Dermis blood vessel endothelial cell (primary cell): ENCODE measurements at regions not wholly inside any gene's neighbourhood (a gene's known extent, or its start where the extent isn't known, plus 50 kb on each side); places are given as distances from the start of the nearest gene placed in this dataset.

Experiments used
- DNase-seq: peaks from one replicate; pipeline ENCODE4 v3.0.0; 2010

DNA sequence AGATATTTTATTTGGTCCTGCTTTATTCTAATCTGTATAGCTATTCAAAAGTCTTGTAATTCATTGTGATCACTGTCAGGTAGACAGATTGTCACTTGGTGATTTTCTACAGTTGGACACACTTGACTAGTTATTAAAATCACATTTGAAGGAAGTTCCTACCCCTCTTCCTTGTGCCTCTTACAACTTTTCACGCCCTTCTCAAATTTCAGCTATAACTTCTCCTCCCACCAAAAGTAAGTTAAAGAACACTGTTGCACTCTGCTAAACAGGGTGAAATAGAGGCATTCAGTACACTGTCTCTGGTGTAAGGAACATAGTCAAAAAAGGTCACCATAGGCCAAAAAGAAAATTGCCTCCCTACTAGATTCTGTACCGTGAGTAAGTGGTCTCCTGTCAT lies 142.1 kb upstream of the POU5F2 start:
- no peak for DNase-seq

DNA sequence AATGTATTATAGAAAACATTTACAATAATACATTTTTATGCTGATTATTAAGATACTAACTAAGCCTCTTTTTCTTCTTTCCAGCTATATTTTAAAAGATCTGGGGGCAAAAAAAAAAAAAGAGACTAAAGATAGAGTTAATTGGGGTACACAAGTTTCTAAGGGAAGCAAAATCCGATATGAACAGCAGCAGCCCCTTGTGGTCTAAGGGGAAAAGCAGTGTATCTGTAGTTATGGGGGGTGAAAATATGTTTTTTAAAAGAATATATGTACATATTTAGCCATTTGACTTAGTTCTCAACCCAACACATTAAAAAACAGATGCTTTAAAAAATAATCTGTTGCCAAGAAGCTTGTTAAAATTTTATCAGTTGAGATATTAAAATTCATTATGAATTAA lies 134.3 kb upstream of the POU5F2 start:
- no peak for DNase-seq

DNA sequence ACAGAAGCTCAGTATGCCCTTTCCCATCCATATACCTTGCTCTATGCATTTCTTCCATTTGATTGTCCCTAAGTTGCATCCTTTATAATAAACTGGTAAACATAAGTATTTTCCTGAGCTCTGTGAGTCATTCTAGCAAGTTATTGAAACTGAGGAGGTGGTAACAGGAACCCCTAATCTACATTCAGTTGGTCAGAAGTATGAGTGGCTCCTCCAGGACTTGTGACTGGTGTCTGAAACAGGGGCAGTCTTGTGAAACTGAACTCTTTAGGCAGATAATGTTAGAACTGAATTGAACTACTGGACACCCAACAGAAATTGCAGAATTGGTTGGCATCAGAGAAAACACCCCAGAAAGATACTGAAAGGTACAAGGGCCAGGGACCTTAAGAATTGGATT lies 133.1 kb upstream of the POU5F2 start:
- DNase-seq: peak; percentile 2

- peak; percentile 76 for DNase-seq
Measured at GRCh38 chr5:93874080-93874479, 132.7 kb upstream of the POU5F2 start.

DNA sequence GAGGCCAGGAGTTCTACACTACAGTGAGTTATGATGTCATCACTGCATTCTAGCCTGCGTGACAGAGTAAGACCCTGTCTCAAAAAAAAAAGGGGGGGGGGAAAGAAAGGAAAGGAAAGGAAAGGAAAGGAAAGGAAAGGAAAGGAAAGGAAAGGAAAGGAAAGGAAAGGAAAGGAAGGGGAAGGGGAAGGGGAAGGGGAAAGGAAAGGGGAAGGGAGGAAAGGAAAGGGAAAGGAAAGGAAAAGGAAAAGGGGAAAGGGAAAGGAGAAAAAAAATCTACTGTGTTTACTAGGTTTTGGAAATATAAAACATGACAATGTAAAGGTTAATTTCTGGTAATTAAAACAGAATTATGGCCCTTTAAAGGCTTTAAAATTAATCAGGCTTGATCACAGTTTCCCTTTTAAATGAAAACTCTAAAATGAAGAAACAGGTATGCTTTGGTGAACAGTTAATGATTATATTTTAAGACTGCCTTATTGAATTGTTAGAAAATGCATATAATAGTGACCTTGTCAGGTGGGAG lies 131.9 kb upstream of the POU5F2 start:
- DNase-seq: no peak

DNA sequence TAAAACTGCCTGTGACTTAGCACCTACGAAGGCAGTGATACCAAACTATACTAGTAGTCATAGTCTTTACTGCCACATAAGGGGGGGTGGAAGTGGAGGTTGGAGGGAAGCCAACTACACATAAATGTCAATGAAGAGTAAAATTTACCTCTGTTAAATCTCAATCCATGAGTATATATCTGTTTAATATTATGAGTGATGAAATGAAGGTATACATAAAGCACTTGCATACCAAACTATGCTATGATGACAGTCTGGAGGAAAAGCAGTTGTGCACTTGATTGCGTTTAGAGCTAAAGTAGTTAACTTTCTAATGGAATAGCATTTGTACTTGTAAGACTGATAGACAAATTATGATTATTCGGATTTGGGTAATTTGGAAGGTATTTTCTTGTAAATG lies 129.2 kb upstream of the POU5F2 start:
- no peak for DNase-seq

DNA sequence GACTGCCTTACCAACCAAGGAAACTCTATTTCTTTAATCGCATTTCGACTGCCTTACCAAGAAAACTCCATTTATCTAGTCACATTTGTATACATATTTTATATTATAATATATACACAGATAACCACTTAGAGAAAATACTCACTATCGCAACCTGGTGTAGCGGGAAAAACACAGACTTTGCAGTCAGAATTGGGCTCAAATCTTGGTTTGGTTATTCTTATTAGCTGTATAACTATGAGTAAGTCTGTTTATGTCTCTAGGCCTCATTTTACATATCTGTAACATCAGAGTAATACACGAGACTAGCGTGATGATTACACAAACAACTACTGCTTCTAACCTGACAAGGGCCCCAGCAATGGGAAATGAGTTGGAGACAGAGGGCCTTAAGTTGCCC lies 127.5 kb upstream of the POU5F2 start:
- no peak for DNase-seq

GRCh38 chr5:93850311-93850710 lies 108.9 kb upstream of the POU5F2 start:
- no peak for DNase-seq

DNA sequence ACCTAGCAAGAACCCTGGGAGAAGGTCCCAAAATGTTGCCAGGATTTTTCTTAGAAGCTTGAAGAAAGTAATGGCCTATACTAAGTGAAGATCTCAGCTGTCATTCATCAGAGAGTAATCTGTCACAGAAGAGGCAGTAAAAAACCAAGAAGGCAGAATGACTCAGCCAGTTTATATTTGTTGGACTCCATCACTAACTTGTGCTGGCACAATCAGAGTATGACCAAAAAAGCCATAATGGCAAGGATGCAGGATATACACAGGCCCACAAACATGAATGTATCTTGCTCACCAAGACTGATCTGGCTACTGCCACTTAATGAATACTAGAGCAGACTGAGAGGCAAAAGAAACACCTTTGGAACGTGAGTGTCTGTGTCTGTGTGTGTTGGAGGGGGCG lies 104.0 kb upstream of the POU5F2 start:
- no peak for DNase-seq

DNA sequence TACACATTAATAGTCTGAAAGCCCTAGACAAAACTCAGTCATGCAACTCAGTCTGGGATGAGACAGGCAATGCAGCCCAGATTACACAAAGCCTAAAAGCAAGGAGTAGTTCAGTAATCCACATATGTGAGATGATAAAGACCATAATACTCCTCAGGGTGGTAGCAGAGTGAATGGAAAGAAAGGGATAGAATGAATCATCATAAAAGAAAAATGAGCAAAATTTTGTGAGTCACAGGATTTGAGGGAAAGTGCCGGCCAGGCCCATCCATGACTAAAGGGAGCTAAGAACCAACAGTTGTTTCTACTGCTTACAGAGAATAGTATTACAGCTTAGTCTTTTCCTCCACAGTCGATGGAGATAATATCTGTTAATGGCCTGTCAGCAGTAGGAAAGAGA lies 90.0 kb upstream of the POU5F2 start:
- DNase-seq: peak; percentile 16

GRCh38 chr5:93830893-93831292 lies 89.5 kb upstream of the POU5F2 start:
- no peak for DNase-seq

DNA sequence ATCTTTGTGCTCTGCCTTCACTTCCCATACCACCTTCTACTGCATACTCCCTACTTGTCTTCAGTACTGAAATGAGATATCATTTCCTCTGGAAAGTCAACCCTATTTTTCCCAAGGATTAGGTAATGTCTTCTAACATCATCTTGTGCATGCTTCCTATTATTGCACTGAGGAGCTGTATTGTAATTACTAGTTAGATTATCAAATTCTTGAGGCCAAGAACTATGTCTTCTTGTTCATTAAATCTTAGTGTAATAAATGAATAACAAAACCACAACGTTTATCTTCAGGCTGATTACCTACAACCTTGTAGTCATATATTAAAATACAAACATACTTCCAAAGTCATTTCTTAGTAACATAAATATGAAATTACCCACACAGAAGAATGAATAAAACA lies 87.9 kb upstream of the POU5F2 start:
- DNase-seq: no peak

DNA sequence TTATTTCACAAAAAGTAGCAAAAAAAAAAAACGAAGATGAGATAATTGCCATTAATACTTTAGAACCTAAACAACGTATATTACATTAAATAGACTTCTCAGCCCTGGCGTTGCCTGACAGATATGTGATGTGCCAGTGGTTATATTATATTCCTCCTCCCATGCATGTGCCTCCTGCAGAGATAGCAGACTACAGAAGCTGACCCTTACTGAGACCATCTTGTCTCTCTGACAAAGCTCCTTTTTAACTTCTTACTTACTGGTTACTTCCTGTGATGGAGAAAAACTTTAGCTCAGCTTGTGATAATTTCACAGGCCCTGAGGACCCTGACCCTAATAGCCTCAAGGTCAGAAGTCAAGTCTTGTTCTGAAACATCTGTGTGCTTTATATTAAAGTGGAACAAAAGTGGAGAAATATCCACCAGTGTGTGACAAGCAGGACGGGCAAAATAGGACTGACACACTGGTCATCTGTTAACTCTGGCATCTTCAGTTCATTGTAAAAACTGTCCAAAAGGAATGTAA lies 80.6 kb upstream of the POU5F2 start:
- no peak for DNase-seq

- DNase-seq: no peak
Measured at GRCh38 chr5:93819668-93820067, 78.3 kb upstream of the POU5F2 start.

DNA sequence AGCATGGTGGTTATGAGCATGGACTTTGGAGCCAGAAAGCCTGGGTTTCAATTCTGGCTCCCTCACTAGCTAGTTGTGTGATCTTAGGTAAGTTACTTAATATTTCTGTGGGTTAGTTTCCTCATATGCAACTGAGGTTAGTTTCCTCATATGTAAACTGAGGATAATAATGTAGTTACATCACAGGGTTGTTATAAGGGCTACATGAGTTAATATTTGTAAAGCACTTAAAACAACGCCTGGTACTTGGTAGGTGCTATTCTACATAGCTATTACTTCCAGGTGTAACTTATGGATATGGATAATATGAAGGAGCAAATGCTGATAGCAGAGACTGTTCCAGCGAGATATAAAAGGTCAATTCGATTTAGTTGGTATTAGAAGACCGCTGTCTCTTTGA lies 69.4 kb upstream of the POU5F2 start:
- no peak for DNase-seq

DNA sequence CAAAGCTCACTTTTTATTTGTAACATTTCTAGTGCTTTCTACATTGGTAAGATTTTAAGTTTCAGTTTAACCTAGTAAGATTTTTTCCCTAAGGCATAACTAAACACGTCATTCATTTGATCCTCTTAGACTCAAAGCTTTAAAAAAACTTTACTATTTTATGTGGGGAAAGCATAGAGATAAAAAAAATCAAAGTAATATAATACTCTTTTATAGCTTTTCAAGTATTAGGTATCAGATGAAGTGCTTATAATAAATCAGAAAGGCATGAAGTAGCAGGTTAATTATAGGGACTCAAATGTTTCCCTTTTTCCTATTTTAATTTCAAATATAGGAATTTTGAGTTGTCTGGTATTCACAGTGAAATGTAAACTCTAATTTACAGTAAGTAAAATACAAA lies 68.0 kb upstream of the POU5F2 start:
- no peak for DNase-seq

DNA sequence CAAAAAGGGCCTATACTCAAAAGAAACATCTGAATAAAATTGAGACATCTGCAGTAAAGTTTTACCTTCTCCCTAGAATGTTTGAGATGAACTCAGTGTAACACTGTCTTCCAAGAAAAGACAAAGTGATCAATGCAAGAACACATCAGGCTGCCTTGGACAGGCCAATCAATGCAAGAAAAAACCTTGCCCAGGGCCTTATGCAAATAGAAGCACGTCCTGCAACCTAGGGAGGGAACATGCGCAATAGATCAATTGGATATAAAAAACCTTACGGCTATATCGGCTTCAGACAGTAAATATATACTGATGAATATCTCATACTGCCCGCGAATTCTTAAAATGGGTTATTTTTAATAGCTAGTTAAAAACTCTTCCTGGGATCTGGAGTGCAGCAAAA lies 66.4 kb upstream of the POU5F2 start:
- DNase-seq: no peak

- no peak for DNase-seq
Measured at GRCh38 chr5:93805616-93806379, 64.4 kb upstream of the POU5F2 start.

- peak; percentile 78 for DNase-seq
Measured at GRCh38 chr5:93800988-93801811, 59.8 kb upstream of the POU5F2 start.

- DNase-seq: no peak
Measured at GRCh38 chr5:93794954-93795353, 53.6 kb upstream of the POU5F2 start.

GRCh38 chr5:93793159-93793781 lies 51.9 kb upstream of the POU5F2 start:
- no peak for DNase-seq

- DNase-seq: peak; percentile 88
Measured at GRCh38 chr5:93791518-93791972, 50.1 kb upstream of the POU5F2 start.
